ENCODE measurements at regions not wholly inside any gene's neighbourhood (a gene's known extent, or its start where the extent isn't known, plus 50 kb on each side); places are given as distances from the start of the nearest gene placed in this dataset.

- no peak for DNase-seq
Measured at GRCh38 chr6:54646069-54646950, 200.3 kb upstream of the FAM83B start.

GRCh38 chr6:54646951-54647664, 199.5 kb upstream of the FAM83B start:
- DNase-seq, result no peak

- DNase-seq, result no peak
Measured at GRCh38 chr6:54654381-54654780, 192.2 kb upstream of the FAM83B start.

GRCh38 chr6:54655162-54655561, 191.4 kb upstream of the FAM83B start:
- no peak for DNase-seq

- no peak for DNase-seq
Measured at GRCh38 chr6:54665278-54665677, 181.3 kb upstream of the FAM83B start.

GRCh38 chr6:54680531-54680930, 166.0 kb upstream of the FAM83B start:
- DNase-seq, result no peak

GRCh38 chr6:54681267-54681666, 165.3 kb upstream of the FAM83B start:
- no peak for DNase-seq

- DNase-seq, result peak; percentile 74
Measured at GRCh38 chr6:54681987-54682386, 164.6 kb upstream of the FAM83B start.

GRCh38 chr6:54689620-54690019, 157.0 kb upstream of the FAM83B start:
- DNase-seq, result no peak

GRCh38 chr6:54690596-54690995, 156.0 kb upstream of the FAM83B start:
- no peak for DNase-seq

GRCh38 chr6:54694928-54695532, 151.5 kb upstream of the FAM83B start:
- no peak for DNase-seq

GRCh38 chr6:54695815-54696214, 150.8 kb upstream of the FAM83B start:
- DNase-seq, result no peak

GRCh38 chr6:54697424-54697823, 149.1 kb upstream of the FAM83B start:
- peak; percentile 17 for DNase-seq

- DNase-seq, result no peak
Measured at GRCh38 chr6:54698974-54699373, 147.6 kb upstream of the FAM83B start.

GRCh38 chr6:54700158-54700557, 146.4 kb upstream of the FAM83B start:
- DNase-seq, result no peak

GRCh38 chr6:54702772-54703171, 143.8 kb upstream of the FAM83B start:
- DNase-seq, result no peak

- no peak for DNase-seq
Measured at GRCh38 chr6:54706391-54706790, 140.2 kb upstream of the FAM83B start.

GRCh38 chr6:54706844-54707605, 139.5 kb upstream of the FAM83B start:
- no peak for DNase-seq

GRCh38 chr6:54710456-54710855, 136.1 kb upstream of the FAM83B start:
- no peak for DNase-seq

GRCh38 chr6:54716010-54716409, 130.6 kb upstream of the FAM83B start:
- DNase-seq, result no peak

- no peak for DNase-seq
Measured at GRCh38 chr6:54716877-54717276, 129.7 kb upstream of the FAM83B start.

- peak; percentile 54 for DNase-seq
Measured at GRCh38 chr6:54717849-54718455, 128.6 kb upstream of the FAM83B start.

All from EL (cell line).